Neutrophil (primary cell): ENCODE measurements at regions not wholly inside any gene's neighbourhood (a gene's known extent, or its start where the extent isn't known, plus 50 kb on each side); places are given as distances from the start of the nearest gene placed in this dataset.

Experiments
- H3K27ac ChIP-seq: fragments of 200-600 bp; sonication (generic); 2 replicates; pipeline ENCODE4 v1.5.1; 2016; ENCODE audit warnings: mild to moderate bottlenecking, moderate library complexity
- H3K27me3 ChIP-seq: fragments of 200-600 bp; sonication (generic); 2 replicates; pipeline ENCODE4 v1.6.0; 2016; ENCODE audit warnings: mild to moderate bottlenecking
- H3K36me3 ChIP-seq: fragments of 200-600 bp; sonication (generic); 2 replicates; pipeline ENCODE4 v1.5.1; 2017
- H3K4me1 ChIP-seq, 2 experiments: fragments of 200-600 bp in 1 of 2; sonication (generic) in 1 of 2; 1 replicate in 1 of 2; 2 replicates in 1 of 2; pipeline versions ENCODE4 v1.5.1 to v1.6.1; 2013 to 2016; ENCODE audit warnings: low read depth in 1 of 2, low read length in 1 of 2, mild to moderate bottlenecking in 1 of 2, moderate library complexity in 1 of 2; ENCODE audit not compliant: control insufficient read depth in 1 of 2, insufficient read depth in 1 of 2
- H3K4me3 ChIP-seq, 2 experiments: fragments of 200-600 bp in 1 of 2; sonication (generic) in 1 of 2; 1 replicate in 1 of 2; 2 replicates in 1 of 2; pipeline ENCODE4 v1.5.1; 2013 to 2016; ENCODE audit warnings: low read depth in 1 of 2, low read length in 1 of 2, mild to moderate bottlenecking in 1 of 2, moderate library complexity in 1 of 2
- H3K9me3 ChIP-seq: fragments of 200-600 bp; sonication (generic); 2 replicates; pipeline ENCODE4 v1.5.1; 2016
- CTCF ChIP-seq: fragments of 200-600 bp; sonication (generic); IDR thresholded peaks from 2 replicates; pipeline ENCODE4 v1.5.1; 2016; ENCODE audit warnings: antibody characterized with exemption

GRCh38 chr6:90898763-90899162 lies 311.9 kb upstream of the MAP3K7 start:
- H3K9me3 ChIP-seq = no peaks in the 10 kb centered on the region
- H3K27ac ChIP-seq = no peak overlapping the region
- no peaks in the 10 kb centered on the region for H3K36me3 ChIP-seq
- H3K4me1 ChIP-seq = no peaks in the 10 kb centered on the region
- no peak for TF ChIP-seq CTCF
- no peaks in the 10 kb centered on the region for H3K27me3 ChIP-seq
- H3K4me3 ChIP-seq = no peak overlapping the region

DNA sequence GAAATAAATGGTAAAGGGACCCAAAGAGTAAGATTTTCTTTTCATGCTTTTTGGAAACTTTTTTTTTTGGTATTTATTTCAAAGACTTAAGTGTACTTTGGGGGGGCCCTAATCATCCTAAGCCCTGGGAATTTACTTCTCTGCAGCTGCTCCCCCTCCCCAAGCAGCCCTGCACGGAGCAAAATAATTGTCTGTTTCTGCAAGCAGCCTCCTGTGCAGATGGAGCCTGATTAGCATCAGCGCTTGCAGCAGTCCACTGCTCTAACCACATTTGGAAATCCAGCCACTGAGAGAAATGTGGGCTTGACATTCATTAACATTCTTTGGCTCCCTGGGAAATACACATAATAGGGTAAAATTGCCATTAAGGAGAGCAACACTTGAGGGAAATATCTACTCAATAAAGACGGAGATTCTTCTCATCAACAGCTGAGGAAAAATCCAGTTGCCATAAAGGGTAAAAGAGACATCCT lies 309.2 kb upstream of the MAP3K7 start:
- TF ChIP-seq CTCF = no peak
- no peak overlapping the region for H3K27ac ChIP-seq

DNA sequence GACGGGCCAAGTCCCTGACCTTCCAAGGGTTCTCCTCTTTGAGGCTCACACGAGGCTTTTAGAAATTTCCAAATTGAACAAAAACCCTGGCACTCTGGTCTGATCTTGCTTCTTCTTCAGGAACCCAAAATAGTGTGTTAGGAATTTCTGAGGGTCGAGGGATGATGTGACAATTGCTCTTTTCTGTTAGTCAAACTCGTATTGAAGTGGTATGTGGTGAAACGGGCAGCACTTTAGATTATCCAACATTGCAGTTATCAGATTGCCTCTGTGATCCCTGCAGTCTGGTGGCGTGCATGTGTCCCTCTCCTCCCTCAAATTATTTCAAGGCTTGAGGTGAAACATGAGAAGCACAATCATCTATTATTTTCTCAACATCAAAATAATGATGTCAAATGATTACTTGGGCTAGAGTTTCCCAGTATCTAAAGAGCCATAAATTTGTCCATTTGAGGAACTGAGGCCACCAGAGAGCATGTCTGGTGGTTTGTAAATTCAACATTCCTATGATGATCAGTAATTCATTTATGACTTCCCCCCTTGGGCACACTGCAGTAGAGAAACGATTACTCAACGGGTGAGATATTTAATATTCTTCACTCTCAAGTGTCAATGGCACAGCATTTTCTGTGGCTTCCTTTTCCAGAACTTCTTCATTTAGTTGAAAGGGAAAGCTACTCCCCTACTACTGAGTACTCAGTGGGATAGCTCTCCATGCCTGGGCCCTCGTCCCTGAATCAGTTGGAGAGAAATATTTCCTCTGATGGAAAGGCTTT lies 308.6 kb upstream of the MAP3K7 start:
- TF ChIP-seq CTCF = no peak
- Histone ChIP-seq H3K4me3 (no peak overlapping the region), H3K4me1 (no peaks in the 10 kb centered on the region), H3K9me3 (no peaks in the 10 kb centered on the region), H3K27me3 (no peaks in the 10 kb centered on the region), H3K27ac (no peak overlapping the region), H3K36me3 (no peaks in the 10 kb centered on the region)

More for the DNA sequence above, 309.2 kb upstream of the MAP3K7 start:
- no peaks in the 10 kb centered on the region for H3K9me3 ChIP-seq
- no peaks in the 10 kb centered on the region for H3K36me3 ChIP-seq
- H3K4me3 ChIP-seq = no peak overlapping the region
- no peaks in the 10 kb centered on the region for H3K27me3 ChIP-seq
- no peaks in the 10 kb centered on the region for H3K4me1 ChIP-seq

GRCh38 chr6:90894285-90895130 lies 307.6 kb upstream of the MAP3K7 start:
- no peaks in the 10 kb centered on the region for H3K4me1 ChIP-seq
- no peaks in the 10 kb centered on the region for H3K36me3 ChIP-seq
- no peak overlapping the region for H3K27ac ChIP-seq
- no peak overlapping the region for H3K4me3 ChIP-seq
- H3K9me3 ChIP-seq = no peaks in the 10 kb centered on the region
- no peaks in the 10 kb centered on the region for H3K27me3 ChIP-seq
- TF ChIP-seq CTCF = no peak

- H3K27me3 ChIP-seq = no peaks in the 10 kb centered on the region
- no peaks in the 10 kb centered on the region for H3K9me3 ChIP-seq
- no peak overlapping the region for H3K4me3 ChIP-seq
- no peaks in the 10 kb centered on the region for H3K36me3 ChIP-seq
- no peaks in the 10 kb centered on the region for H3K4me1 ChIP-seq
- no peak for TF ChIP-seq CTCF
- no peak overlapping the region for H3K27ac ChIP-seq
Measured at GRCh38 chr6:90893400-90893799, 306.5 kb upstream of the MAP3K7 start.
